Eye (tissue), 1 donor: ENCODE measurements at regions not wholly inside any gene's neighbourhood (a gene's known extent, or its start where the extent isn't known, plus 50 kb on each side); places are given as distances from the start of the nearest gene placed in this dataset.

ENCODE experiments used
- DNase-seq: peaks from one replicate; pipeline ENCODE4 v3.0.0-alpha.2; 2015

DNA sequence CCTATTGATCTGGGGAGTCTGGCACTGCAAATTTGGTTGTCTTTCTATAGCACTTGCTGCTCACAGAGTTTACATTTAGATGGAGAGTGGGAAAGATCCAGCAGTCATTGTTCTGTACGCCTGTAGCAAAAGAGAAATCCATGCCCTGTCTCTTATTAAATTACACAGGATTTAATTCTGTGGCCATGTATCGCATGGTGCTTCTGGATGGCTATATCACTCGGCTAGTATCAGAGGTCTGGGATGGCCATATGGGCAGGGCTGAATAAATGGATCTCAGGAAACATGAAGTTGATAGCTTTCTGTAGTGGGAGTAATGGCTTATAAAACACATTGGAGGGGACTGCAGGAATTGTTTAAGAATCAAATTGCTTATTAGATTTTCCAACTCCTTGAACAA lies 325.8 kb upstream of the DPH6 start:
- no peak for DNase-seq

DNA sequence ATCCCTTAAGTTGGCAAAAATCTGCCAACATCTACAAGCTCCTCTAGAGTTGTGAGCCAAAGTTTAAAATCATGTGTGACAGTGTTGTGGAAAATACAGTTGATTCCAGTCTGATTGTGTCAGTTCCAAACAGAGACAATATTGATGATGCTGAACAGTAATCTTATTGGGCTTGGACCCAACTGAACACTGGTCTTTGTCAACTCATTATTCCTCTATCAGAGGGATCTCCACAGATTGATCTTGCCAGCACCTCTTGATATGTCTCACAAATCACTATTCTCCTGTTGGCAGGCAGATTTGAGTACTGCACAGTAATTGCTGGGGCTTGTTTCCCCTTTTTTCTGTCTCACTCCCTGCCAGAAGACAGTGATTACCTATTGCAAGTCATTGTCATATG lies 326.6 kb upstream of the DPH6 start:
- no peak for DNase-seq

- DNase-seq, result no peak
Observed at GRCh38 chr15:35874260-35874905, 328.4 kb upstream of the DPH6 start.

- no peak for DNase-seq
Observed at GRCh38 chr15:35876762-35877161, 330.8 kb upstream of the DPH6 start.

GRCh38 chr15:35880896-35881295 lies 334.9 kb upstream of the DPH6 start:
- DNase-seq, result no peak

DNA sequence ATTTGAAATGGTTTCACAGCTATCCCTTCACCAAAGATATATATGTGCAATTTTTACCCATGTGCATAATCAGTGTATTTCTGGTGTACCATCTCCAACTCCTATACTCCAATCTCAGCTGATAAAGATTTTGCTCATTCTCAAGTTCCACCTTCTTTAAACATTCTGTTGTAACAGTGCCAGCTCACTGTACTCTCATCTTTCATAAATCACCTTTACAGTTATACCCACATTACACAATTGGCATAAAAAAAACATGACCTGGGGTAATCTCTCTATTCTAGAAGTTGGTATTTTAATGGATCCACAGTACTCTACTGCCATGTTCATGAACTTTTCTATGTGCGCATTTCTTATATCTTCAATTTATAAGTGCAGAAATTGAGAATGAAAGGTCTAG lies 339.9 kb upstream of the DPH6 start:
- DNase-seq, result no peak

GRCh38 chr15:35886765-35887164 lies 340.8 kb upstream of the DPH6 start:
- no peak for DNase-seq

GRCh38 chr15:35888815-35889214 lies 342.9 kb upstream of the DPH6 start:
- no peak for DNase-seq

DNA sequence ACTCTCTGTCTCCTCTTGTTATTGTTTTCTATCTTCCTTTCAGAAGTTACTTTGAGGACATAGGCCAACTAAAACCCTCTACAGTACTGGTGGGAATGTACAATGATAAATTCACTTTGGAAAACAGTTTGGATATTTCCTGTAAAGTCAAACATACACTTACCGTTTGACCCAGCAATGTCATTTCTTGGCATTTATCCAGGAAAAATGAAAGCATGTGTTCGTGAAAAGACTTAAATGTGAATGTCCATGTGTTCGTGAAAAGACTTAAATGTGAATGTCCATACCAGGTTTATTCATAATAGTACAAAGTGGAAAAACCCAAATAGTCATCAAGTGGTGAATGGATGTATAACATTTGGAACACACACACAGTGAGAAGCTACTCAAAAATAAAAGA lies 361.5 kb upstream of the DPH6 start:
- DNase-seq, result no peak

- DNase-seq, result no peak
Observed at GRCh38 chr15:35909414-35909813, 363.4 kb upstream of the DPH6 start.

GRCh38 chr15:35910227-35910626 lies 364.3 kb upstream of the DPH6 start:
- no peak for DNase-seq

DNA sequence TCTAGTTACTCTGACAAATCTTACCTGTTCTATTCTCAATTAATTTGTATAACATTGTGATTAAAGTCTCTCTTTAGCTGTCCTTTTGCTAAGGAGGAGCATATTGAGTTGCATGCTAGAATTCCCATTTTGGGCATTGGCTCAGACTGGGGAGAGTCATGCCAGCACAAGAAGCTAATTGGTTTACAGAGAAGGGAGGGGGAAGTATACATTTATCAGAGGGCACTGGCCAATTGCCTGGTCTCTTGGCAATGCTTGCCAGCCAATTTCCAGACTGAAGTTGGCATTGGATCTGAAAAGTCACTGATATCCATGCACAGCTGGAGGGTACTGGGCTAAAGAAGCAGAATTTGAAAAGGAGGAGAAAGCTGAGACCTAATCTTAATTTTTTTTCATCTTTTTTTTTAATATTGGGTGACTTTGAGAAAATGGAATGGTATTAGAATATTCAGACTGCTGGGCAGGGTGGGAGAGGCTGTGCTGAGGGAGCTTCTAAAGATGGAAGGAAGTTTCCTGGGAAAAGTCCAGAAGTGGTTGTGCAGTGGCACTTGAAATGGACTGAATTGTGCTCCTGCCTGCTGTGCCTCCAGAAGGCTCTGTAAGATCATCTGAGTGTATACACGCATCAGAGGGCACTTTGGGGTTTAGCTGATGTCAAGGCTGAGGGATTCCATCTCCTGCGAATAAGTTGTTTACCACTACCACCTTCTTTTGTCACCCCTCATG lies 365.2 kb upstream of the DPH6 start:
- no peak for DNase-seq

DNA sequence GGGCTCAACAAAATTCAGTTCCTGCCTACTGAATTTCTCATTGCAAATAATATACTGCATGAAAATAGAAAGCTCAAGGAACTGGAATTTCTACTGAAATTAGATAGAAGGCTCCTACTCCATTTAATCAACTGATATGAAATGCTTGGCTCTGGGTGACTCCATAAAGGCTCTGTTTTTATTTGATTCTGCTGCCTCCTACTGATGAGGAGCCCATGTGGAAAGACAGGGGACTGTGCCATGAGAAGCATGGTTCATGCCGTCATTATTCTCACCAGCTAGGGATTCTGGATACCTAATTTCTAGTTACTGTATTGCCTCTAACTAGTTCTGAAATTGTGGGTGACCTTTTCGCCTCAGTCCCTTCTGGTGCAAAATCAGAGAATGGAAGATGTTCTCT lies 366.2 kb upstream of the DPH6 start:
- DNase-seq, result no peak

GRCh38 chr15:35914573-35914972 lies 368.6 kb upstream of the DPH6 start:
- no peak for DNase-seq

DNA sequence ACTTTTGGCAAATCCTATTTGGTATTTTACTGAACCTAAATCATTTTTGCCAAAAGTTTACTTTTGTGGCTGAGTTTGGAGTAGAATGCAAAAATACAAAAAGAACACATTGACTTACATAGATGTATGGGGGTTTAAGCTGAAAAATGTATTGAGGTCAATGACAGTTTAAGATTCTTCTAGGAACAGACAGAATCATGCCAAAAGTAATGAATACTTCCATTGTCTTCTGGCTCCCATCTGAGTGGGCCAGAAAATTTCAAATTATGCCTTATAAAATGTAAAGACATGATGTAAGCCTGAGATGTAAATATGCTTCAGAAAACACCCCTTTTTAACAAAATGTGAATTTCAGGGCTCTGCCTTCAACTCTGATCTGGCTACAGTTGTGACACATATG lies 375.1 kb upstream of the DPH6 start:
- DNase-seq, result peak; percentile 32

- DNase-seq, result no peak
Observed at GRCh38 chr15:35925275-35926006, 379.5 kb upstream of the DPH6 start.

GRCh38 chr15:35926007-35926380 lies 380.0 kb upstream of the DPH6 start:
- no peak for DNase-seq

DNA sequence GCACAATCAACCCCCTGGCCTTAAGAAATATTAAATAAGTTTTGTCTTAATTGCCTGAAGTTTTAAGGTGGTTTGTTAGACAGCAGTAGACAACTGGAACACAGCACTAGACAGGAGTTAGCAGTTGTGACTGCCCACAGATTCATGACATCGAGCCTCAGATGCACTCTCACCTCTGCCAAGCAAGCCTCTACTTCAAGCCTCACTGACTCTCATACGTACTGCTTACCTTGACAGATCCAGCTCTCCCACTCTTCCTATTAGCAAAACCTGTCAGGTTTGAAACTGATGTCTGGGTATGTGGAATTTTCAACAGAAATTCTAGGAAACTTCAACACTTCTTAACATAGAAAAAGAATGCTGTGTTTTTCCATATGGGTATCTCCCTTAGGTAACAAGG lies 382.9 kb upstream of the DPH6 start:
- DNase-seq, result no peak

- DNase-seq, result no peak
Observed at GRCh38 chr15:35929740-35930444, 383.9 kb upstream of the DPH6 start.

- no peak for DNase-seq
Observed at GRCh38 chr15:35931799-35932341, 385.9 kb upstream of the DPH6 start.

DNA sequence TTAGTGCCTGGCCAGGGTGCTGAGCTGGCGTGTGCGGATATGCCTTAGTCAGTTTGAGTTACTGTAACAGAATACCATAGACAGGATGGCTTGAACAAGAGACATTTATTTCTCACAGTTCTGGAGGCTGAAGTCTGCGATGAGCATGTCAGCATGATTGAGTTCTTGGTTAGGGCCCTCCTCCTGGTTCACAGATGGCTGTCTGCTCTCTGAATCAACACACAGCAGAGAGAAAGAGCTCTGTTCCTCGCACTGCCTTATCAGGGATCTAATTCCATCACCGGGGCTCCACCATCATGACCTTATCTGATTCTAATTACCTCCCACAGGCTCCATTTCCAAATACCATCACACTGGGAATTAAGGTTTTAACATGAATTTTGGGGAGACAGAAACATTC lies 386.6 kb upstream of the DPH6 start:
- DNase-seq, result no peak

DNA sequence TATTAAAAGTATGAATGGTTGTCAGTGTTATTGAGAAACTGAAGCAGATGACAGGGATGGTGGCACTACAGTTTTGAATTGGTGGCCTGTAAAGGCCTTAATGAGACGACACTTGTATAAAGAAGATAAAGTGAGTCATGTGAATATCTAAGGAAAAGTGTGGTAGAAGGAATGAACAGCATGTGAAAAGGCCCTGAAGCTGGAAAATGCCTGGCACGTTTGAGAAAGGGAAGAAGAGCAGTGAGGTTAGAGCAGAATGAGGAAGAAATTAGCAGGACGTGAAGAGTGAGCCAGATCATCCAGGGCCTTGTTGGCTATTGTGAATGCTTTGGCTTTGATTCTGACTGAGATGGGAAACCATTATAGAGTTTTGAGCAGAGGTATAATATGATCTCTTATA lies 387.6 kb upstream of the DPH6 start:
- no peak for DNase-seq

DNA sequence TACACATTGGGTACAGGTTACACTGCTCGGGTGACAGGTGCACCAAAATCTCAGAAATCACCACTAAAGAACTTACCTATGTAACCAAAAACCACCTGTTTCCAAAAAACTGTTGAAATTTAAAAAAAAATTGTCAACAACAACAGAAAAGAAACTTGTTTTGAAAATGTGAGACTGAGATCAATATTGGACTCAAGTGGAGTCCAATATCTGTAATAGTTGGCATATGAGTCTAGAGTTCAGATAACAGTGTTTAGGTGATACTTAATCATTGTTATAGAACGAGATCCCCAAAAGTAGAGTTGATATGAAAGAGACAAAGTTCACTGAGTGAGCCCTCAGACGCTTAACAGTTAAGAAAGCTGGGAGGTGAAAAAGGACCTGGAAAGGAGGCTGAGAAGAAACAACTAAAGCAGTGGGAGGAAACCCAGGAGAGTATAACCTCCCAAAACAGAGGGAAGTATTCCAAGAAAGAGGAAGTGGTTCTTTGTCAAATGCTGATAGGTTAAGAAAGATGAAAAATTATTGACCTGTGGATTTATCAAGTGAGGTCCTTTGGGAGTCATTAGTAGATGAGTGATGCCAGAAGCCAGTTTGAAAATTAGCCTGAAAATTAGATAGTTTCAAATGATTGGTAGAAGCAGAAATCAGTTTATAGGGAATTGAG lies 388.6 kb upstream of the DPH6 start:
- no peak for DNase-seq
